ENCODE measurements at regions not wholly inside any gene's neighbourhood (a gene's known extent, or its start where the extent isn't known, plus 50 kb on each side); places are given as distances from the start of the nearest gene placed in this dataset.

GRCh38 chr18:77461062-77461688 lies 211.5 kb downstream of the GALR1 start:
- Histone ChIP-seq H3K27me3 (ENCODE audit: low read depth, low read length) (no peaks in the 10 kb centered on the region), H3K27ac (ENCODE audit: low read length) (no peak overlapping the region), H3K36me3 (ENCODE audit: control insufficient read depth in 1 of 2, insufficient read depth in 2 of 2, low read length in 2 of 2) (no peaks in the 10 kb centered on the region), H3K4me1 (ENCODE audit: control insufficient read depth in 1 of 2, insufficient read depth in 2 of 2, low read length in 2 of 2) (no peaks in the 10 kb centered on the region), H3K4me3 (ENCODE audit: low read depth in 1 of 2, low read length in 2 of 2) (no peak overlapping the region), H3K9me3 (ENCODE audit: control insufficient read depth in 1 of 2, low read length in 2 of 2) (no peaks in the 10 kb centered on the region)

DNA sequence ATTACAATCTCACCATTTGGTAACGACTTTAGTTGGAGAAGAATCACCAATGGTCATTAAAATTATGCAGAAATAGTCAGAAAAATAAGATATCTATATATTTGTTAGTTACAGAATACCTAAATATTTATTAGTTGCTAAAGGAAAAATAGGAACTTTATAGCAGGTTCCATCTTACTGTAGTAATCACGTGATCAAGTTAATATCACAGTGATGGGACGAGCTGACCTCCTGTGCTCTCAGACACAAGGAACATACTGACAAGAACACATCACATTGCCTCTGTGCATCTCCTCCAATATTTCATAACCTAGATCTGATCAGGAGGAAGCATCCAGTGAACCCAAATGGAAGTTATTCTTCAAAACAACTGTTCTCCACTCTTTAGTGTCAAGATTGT lies 215.3 kb downstream of the GALR1 start:
- Histone ChIP-seq H3K9me3 (ENCODE audit: control insufficient read depth in 1 of 2, low read length in 2 of 2) (no peaks in the 10 kb centered on the region), H3K27ac (ENCODE audit: low read length) (no peak overlapping the region), H3K4me1 (ENCODE audit: control insufficient read depth in 1 of 2, insufficient read depth in 2 of 2, low read length in 2 of 2) (no peaks in the 10 kb centered on the region)

DNA sequence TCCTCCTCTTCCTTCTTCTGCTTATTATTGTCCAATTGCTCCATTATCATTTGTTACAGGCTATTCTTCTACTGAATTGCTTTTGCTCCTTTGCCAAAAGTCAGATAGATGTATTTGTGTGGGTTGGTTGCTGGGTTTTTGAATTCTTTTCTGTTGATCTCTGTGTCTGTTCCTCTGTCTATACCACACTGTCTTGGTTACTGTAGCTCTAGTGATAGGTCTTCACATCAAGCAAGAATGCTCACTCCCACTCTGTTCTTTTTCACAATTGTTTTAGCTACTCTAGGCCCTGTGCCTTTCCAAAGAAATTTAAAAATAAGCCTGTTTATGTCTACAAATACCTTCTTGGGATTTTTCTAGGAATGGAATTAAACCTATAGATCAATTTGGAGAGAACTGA lies 217.2 kb downstream of the GALR1 start:
- no peak overlapping the region for H3K27ac ChIP-seq (ENCODE audit: low read length)
- H3K4me3 ChIP-seq (ENCODE audit: low read depth in 1 of 2, low read length in 2 of 2), result no peak overlapping the region
- H3K4me1 ChIP-seq (ENCODE audit: control insufficient read depth in 1 of 2, insufficient read depth in 2 of 2, low read length in 2 of 2), result no peaks in the 10 kb centered on the region
- no peaks in the 10 kb centered on the region for H3K27me3 ChIP-seq (ENCODE audit: low read depth, low read length)
- H3K36me3 ChIP-seq (ENCODE audit: control insufficient read depth in 1 of 2, insufficient read depth in 2 of 2, low read length in 2 of 2), result no peaks in the 10 kb centered on the region
- H3K9me3 ChIP-seq (ENCODE audit: control insufficient read depth in 1 of 2, low read length in 2 of 2), result no peaks in the 10 kb centered on the region

More for the DNA sequence above, 215.3 kb downstream of the GALR1 start:
- H3K36me3 ChIP-seq (ENCODE audit: control insufficient read depth in 1 of 2, insufficient read depth in 2 of 2, low read length in 2 of 2), result no peaks in the 10 kb centered on the region
- no peaks in the 10 kb centered on the region for H3K27me3 ChIP-seq (ENCODE audit: low read depth, low read length)
- no peak overlapping the region for H3K4me3 ChIP-seq (ENCODE audit: low read depth in 1 of 2, low read length in 2 of 2)

DNA sequence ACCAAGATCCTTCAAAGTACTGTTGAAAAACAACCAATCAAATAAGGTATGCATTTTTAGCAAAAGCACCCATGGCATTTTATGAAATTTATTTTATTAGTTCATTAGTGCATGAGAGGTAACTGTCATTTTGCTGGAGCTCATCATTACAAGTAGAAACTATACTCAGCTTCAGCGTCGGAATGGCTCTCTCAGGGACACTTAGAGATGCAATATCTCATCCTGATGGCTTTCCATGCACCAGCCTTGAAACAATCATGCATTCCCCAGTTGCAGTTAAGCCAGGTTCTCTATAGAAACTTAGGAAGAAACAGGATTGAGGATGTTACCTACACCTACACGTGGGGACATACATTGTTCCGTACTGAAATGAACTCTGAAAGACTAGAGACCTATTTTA lies 219.5 kb downstream of the GALR1 start:
- Histone ChIP-seq H3K27ac (ENCODE audit: low read length) (no peak overlapping the region), H3K36me3 (ENCODE audit: control insufficient read depth in 1 of 2, insufficient read depth in 2 of 2, low read length in 2 of 2) (no peaks in the 10 kb centered on the region), H3K4me1 (ENCODE audit: control insufficient read depth in 1 of 2, insufficient read depth in 2 of 2, low read length in 2 of 2) (no peaks in the 10 kb centered on the region)

GRCh38 chr18:77470569-77471413 lies 221.1 kb downstream of the GALR1 start:
- H3K27me3 ChIP-seq (ENCODE audit: low read depth, low read length), result no peaks in the 10 kb centered on the region
- H3K9me3 ChIP-seq (ENCODE audit: control insufficient read depth in 1 of 2, low read length in 2 of 2), result no peaks in the 10 kb centered on the region
- H3K36me3 ChIP-seq (ENCODE audit: control insufficient read depth in 1 of 2, insufficient read depth in 2 of 2, low read length in 2 of 2), result no peaks in the 10 kb centered on the region
- no peak overlapping the region for H3K4me3 ChIP-seq (ENCODE audit: low read depth in 1 of 2, low read length in 2 of 2)
- H3K27ac ChIP-seq (ENCODE audit: low read length), result no peak overlapping the region
- H3K4me1 ChIP-seq (ENCODE audit: control insufficient read depth in 1 of 2, insufficient read depth in 2 of 2, low read length in 2 of 2), result no peaks in the 10 kb centered on the region

More for the DNA sequence above, 219.5 kb downstream of the GALR1 start:
- Histone ChIP-seq H3K4me3 (ENCODE audit: low read depth in 1 of 2, low read length in 2 of 2) (no peak overlapping the region), H3K27me3 (ENCODE audit: low read depth, low read length) (no peaks in the 10 kb centered on the region), H3K9me3 (ENCODE audit: control insufficient read depth in 1 of 2, low read length in 2 of 2) (no peaks in the 10 kb centered on the region)

DNA sequence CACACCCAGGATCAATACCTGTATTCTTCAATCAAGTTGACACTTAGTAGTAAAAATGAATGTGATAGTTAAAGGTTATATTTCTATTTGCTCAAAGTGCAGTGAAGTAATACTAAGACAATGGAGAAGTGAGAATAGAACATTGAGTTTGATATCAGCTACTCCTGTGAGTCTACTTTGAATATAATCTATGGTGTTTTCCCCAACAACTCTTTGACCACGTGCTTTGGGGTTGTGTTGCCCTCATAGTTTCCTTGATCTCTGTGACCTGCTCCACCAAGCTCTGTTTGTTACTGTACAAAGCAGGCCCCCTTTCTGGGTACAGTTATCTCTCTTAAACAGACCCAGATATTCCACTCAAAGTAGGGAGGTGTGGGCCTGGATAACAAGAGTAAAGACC lies 222.9 kb downstream of the GALR1 start:
- Histone ChIP-seq H3K36me3 (ENCODE audit: control insufficient read depth in 1 of 2, insufficient read depth in 2 of 2, low read length in 2 of 2) (no peaks in the 10 kb centered on the region), H3K4me1 (ENCODE audit: control insufficient read depth in 1 of 2, insufficient read depth in 2 of 2, low read length in 2 of 2) (no peaks in the 10 kb centered on the region), H3K27me3 (ENCODE audit: low read depth, low read length) (no peaks in the 10 kb centered on the region), H3K27ac (ENCODE audit: low read length) (no peak overlapping the region), H3K4me3 (ENCODE audit: low read depth in 1 of 2, low read length in 2 of 2) (no peak overlapping the region), H3K9me3 (ENCODE audit: control insufficient read depth in 1 of 2, low read length in 2 of 2) (no peaks in the 10 kb centered on the region)

DNA sequence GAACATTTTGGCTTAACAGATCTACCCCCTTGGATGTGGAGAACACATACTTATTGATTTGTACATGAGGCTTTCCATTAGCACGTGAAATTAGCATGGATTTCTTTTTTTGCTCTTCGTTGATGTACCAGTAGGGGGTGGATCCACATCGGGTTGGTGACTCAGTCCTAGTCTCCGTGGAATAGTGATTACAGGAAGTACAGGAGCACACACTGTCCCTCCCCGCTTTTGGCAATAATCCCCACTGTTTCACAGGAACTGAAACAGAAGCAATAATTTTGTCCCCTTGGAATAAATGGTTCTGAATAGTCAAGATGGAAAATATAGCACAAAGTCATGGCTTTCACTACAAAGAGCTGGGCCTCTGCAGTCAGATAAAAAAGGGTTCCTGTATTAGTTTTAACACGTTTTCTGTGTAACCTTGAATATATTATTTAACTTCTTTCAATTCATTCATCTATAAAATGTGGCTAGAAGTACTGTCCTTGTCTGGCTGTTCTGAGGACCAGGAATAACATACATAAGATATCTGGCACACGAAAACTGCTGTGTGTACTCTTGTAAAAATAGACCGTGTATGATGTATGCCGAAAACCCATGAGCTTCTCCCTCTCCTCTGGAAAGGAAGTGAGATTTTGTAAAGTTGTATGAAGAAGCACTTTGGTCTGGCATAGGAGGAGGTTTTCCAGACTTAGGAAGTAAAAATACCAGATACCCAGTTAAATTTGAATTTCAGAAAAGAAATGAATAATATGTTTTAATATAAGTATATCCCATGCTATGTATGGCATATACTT lies 229.2 kb downstream of the GALR1 start:
- H3K4me3 ChIP-seq (ENCODE audit: low read depth in 1 of 2, low read length in 2 of 2), result no peak overlapping the region
- no peaks in the 10 kb centered on the region for H3K36me3 ChIP-seq (ENCODE audit: control insufficient read depth in 1 of 2, insufficient read depth in 2 of 2, low read length in 2 of 2)
- H3K4me1 ChIP-seq (ENCODE audit: control insufficient read depth in 1 of 2, insufficient read depth in 2 of 2, low read length in 2 of 2), result no peaks in the 10 kb centered on the region
- H3K27ac ChIP-seq (ENCODE audit: low read length), result no peak overlapping the region
- no peaks in the 10 kb centered on the region for H3K9me3 ChIP-seq (ENCODE audit: control insufficient read depth in 1 of 2, low read length in 2 of 2)
- H3K27me3 ChIP-seq (ENCODE audit: low read depth, low read length), result no peaks in the 10 kb centered on the region

GRCh38 chr18:77481541-77481940 lies 231.9 kb downstream of the GALR1 start:
- Histone ChIP-seq H3K27me3 (ENCODE audit: low read depth, low read length) (no peaks in the 10 kb centered on the region), H3K27ac (ENCODE audit: low read length) (no peak overlapping the region), H3K36me3 (ENCODE audit: control insufficient read depth in 1 of 2, insufficient read depth in 2 of 2, low read length in 2 of 2) (no peaks in the 10 kb centered on the region), H3K4me1 (ENCODE audit: control insufficient read depth in 1 of 2, insufficient read depth in 2 of 2, low read length in 2 of 2) (no peaks in the 10 kb centered on the region), H3K4me3 (ENCODE audit: low read depth in 1 of 2, low read length in 2 of 2) (no peak overlapping the region), H3K9me3 (ENCODE audit: control insufficient read depth in 1 of 2, low read length in 2 of 2) (peaks cover 0 to 5% of the 10 kb centered on the region in 2 donors)

DNA sequence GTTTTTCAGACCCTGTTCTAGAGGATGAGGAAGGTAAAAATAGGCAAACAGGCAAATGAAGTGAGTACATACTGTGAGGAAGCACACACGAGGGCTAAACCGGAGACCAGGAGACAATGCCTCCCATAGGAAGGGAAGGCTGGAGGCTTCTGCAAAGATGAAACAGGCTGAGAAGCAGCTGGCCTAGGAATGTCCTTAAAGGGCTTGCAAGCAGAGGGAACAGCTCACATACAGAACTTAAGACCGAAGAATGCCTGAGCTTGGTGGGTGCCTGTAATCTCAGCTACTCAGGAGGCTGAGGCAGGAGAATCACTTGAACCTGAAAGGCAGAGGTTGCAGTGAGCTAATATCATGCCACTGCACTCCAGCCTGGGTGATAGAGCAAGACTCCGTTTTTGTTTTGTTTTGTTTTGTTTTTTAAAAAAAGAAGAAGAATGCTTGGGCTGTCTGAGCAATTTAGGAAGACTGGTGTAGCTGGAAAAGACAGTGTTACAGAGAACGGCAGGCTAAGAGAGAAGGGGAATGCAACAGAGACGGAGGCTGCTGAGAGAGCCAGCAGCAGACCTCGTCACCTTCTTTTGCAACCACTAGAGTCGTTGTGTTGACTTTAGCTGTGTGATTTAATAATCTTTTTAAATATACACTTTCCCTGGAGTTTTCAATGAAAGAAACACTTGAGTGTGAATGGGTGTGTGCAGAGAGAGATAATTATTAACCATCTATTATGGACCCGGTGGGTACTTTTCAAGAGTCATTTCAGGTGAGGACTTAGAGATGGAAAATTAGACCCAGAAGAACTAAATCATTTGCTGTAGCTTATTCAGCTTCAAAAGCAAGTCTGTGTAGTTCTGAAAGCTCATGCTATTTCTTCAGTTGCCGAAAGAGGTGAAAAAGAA lies 232.8 kb downstream of the GALR1 start:
- H3K27me3 ChIP-seq (ENCODE audit: low read depth, low read length), result no peaks in the 10 kb centered on the region
- peaks cover 0 to 5% of the 10 kb centered on the region in 2 donors for H3K9me3 ChIP-seq (ENCODE audit: control insufficient read depth in 1 of 2, low read length in 2 of 2)
- H3K4me1 ChIP-seq (ENCODE audit: control insufficient read depth in 1 of 2, insufficient read depth in 2 of 2, low read length in 2 of 2), result no peaks in the 10 kb centered on the region
- H3K4me3 ChIP-seq (ENCODE audit: low read depth in 1 of 2, low read length in 2 of 2), result no peak overlapping the region
- no peak overlapping the region for H3K27ac ChIP-seq (ENCODE audit: low read length)
- no peaks in the 10 kb centered on the region for H3K36me3 ChIP-seq (ENCODE audit: control insufficient read depth in 1 of 2, insufficient read depth in 2 of 2, low read length in 2 of 2)

- Histone ChIP-seq H3K9me3 (ENCODE audit: control insufficient read depth in 1 of 2, low read length in 2 of 2) (peaks cover 0 to 5% of the 10 kb centered on the region in 2 donors), H3K4me3 (ENCODE audit: low read depth in 1 of 2, low read length in 2 of 2) (no peak overlapping the region), H3K27me3 (ENCODE audit: low read depth, low read length) (no peaks in the 10 kb centered on the region), H3K27ac (ENCODE audit: low read length) (no peak overlapping the region), H3K36me3 (ENCODE audit: control insufficient read depth in 1 of 2, insufficient read depth in 2 of 2, low read length in 2 of 2) (no peaks in the 10 kb centered on the region), H3K4me1 (ENCODE audit: control insufficient read depth in 1 of 2, insufficient read depth in 2 of 2, low read length in 2 of 2) (no peaks in the 10 kb centered on the region)
These were observed 237.3 kb downstream of the GALR1 start for GRCh38 chr18:77486985-77487384.
